ENCODE measurements at regions not wholly inside any gene's neighbourhood (a gene's known extent, or its start where the extent isn't known, plus 50 kb on each side); places are given as distances from the start of the nearest gene placed in this dataset.

DNA sequence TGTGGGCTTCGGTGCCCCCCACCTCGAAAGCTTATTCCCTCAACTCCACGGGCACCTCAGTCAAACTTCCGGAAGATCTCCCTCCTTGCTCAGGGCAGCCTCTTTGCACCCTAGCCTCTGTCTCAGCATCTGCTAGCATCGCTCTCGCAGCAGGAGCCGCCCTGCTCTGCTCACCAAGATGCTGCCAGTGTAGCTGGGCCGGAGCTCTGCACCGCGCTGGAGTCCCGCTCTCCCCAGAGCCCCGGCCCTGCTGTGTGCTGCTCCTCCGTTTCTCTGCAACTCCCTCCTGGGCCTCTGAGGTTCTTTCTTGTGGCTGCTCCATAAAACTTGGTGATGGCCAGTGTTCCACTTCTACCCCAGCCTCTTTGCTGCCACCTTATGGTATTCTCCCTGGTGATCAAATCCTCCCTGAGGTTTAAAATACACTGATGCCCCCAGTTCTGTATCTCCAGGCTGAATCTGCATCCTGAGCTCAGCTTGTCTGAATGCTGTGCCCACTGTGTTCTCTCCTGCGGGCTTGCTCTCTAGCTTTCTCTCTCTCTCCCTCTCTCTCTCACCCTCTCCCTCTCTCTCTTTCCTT, 198.0 kb downstream of the UQCRFS1 start:
- Histone ChIP-seq H3K4me1 (ENCODE audit: insufficient read depth, low read length) (0 out of 2 replicates have a peak, but pooled peaks cover 4% of the 10 kb centered on the region), H2BK12ac (ENCODE audit: insufficient read length, low read depth, low read length) (no peak overlapping the region), H3K23me2 (ENCODE audit: insufficient read length, low read depth, low read length, poor library complexity, severe bottlenecking) (no peaks in the 10 kb centered on the region), H2AK5ac (ENCODE audit: insufficient read length, low read length) (no peak overlapping the region), H3K9ac (ENCODE audit: extremely low read depth, insufficient read length, low read length) (no peak overlapping the region), H3K27me3 (ENCODE audit: insufficient read depth, low read length) (no peaks in the 10 kb centered on the region; the same call in 1 of the 2 replicates), H4K5ac (ENCODE audit: insufficient read length, low read depth, low read length) (no peak overlapping the region), H3K9me3 (ENCODE audit: control insufficient read depth, low read depth, low read length) (no peaks in the 10 kb centered on the region), H3K23ac (ENCODE audit: insufficient read length, low read depth, low read length) (no peak overlapping the region), H3K79me2 (ENCODE audit: insufficient read depth, low read length) (no peaks in the 10 kb centered on the region), H2BK5ac (ENCODE audit: insufficient read length, low read length) (no peak overlapping the region), H2AFZ (ENCODE audit: low read length) (no peak overlapping the region), H3K4ac (ENCODE audit: low read depth, low read length) (no peak overlapping the region), H3K56ac (ENCODE audit: insufficient read length, low read depth, low read length) (no peak overlapping the region), H4K8ac (replicated peaks; ENCODE audit: insufficient read length, low read depth, low read length) (no peak overlapping the region), H4K20me1 (ENCODE audit: control insufficient read depth, insufficient read depth, insufficient read length) (no peaks in the 10 kb centered on the region), H2BK120ac (ENCODE audit: low read depth, low read length, poor library complexity, severe bottlenecking) (no peak overlapping the region), H2BK20ac (ENCODE audit: low read depth, low read length, poor library complexity, severe bottlenecking) (no peak overlapping the region), H3K27ac (ENCODE audit: insufficient read length, low read depth, low read length) (no peak overlapping the region), H2BK15ac (ENCODE audit: low read depth, low read length) (no peak overlapping the region), H3K4me2 (ENCODE audit: insufficient read depth, insufficient read length, low read length) (no peak overlapping the region), H3K79me1 (ENCODE audit: insufficient read depth, low read depth, low read length, poor library complexity, severe bottlenecking) (no peaks in the 10 kb centered on the region), H3K14ac (ENCODE audit: insufficient read depth, low read length) (no peak overlapping the region), H4K91ac (ENCODE audit: insufficient read length, low read depth, low read length) (no peak overlapping the region), H3T11ph (ENCODE audit: low read length) (no peak overlapping the region), H3K18ac (ENCODE audit: insufficient read length, low read depth, low read length) (no peak overlapping the region)
- no peak overlapping the region for H3K4me3 Mint-ChIP-seq
- no CpG with 5 or more reads among the region's 14 CpGs for WGBS (ENCODE audit: extremely low coverage, insufficient read length, low lambda C conversion rate)
- H3K27me3 Mint-ChIP-seq (ENCODE audit: low read depth): peaks cover 36% of the 10 kb centered on the region
- TF ChIP-seq, protein P1, sequence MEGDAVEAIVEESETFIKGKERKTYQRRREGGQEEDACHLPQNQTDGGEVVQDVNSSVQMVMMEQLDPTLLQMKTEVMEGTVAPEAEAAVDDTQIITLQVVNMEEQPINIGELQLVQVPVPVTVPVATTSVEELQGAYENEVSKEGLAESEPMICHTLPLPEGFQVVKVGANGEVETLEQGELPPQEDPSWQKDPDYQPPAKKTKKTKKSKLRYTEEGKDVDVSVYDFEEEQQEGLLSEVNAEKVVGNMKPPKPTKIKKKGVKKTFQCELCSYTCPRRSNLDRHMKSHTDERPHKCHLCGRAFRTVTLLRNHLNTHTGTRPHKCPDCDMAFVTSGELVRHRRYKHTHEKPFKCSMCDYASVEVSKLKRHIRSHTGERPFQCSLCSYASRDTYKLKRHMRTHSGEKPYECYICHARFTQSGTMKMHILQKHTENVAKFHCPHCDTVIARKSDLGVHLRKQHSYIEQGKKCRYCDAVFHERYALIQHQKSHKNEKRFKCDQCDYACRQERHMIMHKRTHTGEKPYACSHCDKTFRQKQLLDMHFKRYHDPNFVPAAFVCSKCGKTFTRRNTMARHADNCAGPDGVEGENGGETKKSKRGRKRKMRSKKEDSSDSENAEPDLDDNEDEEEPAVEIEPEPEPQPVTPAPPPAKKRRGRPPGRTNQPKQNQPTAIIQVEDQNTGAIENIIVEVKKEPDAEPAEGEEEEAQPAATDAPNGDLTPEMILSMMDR (conservative IDR thresholded peaks at IDR 0.05): no peak; the same call in 2 of the 3 replicates
- no peaks in the 10 kb centered on the region for H3K36me3 Mint-ChIP-seq (ENCODE audit: insufficient read depth in 1 of 3, low read depth in 3 of 3)
- H3K4me1 Mint-ChIP-seq: peaks cover 22 to 31% of the 10 kb centered on the region in 2 experiments
- H3K27ac Mint-ChIP-seq: no peak overlapping the region
- no peaks in the 10 kb centered on the region; a peak in 1 of 5 replicates for H3K9me3 Mint-ChIP-seq
- peak; percentile 36 for DNase-seq
